HEK293T (cell line): ENCODE measurements at regions not wholly inside any gene's neighbourhood (a gene's known extent, or its start where the extent isn't known, plus 50 kb on each side); places are given as distances from the start of the nearest gene placed in this dataset.

Experiments used
- ARNT ChIP-seq: fragments of 450-650 bp; IDR thresholded peaks from 2 replicates; pipeline ENCODE4 v1.6.1; 2017; ENCODE audit warnings: mild to moderate bottlenecking
- BHLHE40 ChIP-seq: fragments of 450-650 bp; IDR thresholded peaks from 2 replicates; pipeline ENCODE4 v1.6.1; 2016; ENCODE audit warnings: mild to moderate bottlenecking, moderate library complexity, borderline replicate concordance
- ELF4 ChIP-seq: fragments of 450-650 bp; IDR thresholded peaks from 2 replicates; pipeline ENCODE4 v1.6.1; 2017; ENCODE audit warnings: antibody characterized with exemption
- FOXK2 ChIP-seq: fragments of 450-650 bp; IDR thresholded peaks from 2 replicates; pipeline ENCODE4 v1.6.1; 2016; ENCODE audit warnings: mild to moderate bottlenecking
- HDGF ChIP-seq: fragments of 450-650 bp; IDR thresholded peaks from 2 replicates; pipeline ENCODE4 v1.6.1; 2017; ENCODE audit warnings: antibody characterized with exemption, borderline replicate concordance
- NFRKB ChIP-seq: fragments of 450-650 bp; IDR thresholded peaks from 2 replicates; pipeline ENCODE4 v1.6.1; 2016; ENCODE audit warnings: mild to moderate bottlenecking, moderate library complexity
- PKNOX1 ChIP-seq: fragments of 450-650 bp; IDR thresholded peaks from 2 replicates; pipeline ENCODE4 v1.6.1; 2016
- SP1 ChIP-seq: fragments of 450-650 bp; IDR thresholded peaks from 2 replicates; pipeline ENCODE4 v1.6.1; 2017
- SUZ12 ChIP-seq: fragments of 450-650 bp; IDR thresholded peaks from 2 replicates; pipeline ENCODE4 v1.6.1; 2016; ENCODE audit warnings: mild to moderate bottlenecking
- TARDBP ChIP-seq: fragments of 450-650 bp; IDR thresholded peaks from 2 replicates; pipeline ENCODE4 v1.6.1; 2016
- ZNF384 ChIP-seq: fragments of 450-650 bp; IDR thresholded peaks from 2 replicates; pipeline ENCODE4 v1.6.1; 2016

DNA sequence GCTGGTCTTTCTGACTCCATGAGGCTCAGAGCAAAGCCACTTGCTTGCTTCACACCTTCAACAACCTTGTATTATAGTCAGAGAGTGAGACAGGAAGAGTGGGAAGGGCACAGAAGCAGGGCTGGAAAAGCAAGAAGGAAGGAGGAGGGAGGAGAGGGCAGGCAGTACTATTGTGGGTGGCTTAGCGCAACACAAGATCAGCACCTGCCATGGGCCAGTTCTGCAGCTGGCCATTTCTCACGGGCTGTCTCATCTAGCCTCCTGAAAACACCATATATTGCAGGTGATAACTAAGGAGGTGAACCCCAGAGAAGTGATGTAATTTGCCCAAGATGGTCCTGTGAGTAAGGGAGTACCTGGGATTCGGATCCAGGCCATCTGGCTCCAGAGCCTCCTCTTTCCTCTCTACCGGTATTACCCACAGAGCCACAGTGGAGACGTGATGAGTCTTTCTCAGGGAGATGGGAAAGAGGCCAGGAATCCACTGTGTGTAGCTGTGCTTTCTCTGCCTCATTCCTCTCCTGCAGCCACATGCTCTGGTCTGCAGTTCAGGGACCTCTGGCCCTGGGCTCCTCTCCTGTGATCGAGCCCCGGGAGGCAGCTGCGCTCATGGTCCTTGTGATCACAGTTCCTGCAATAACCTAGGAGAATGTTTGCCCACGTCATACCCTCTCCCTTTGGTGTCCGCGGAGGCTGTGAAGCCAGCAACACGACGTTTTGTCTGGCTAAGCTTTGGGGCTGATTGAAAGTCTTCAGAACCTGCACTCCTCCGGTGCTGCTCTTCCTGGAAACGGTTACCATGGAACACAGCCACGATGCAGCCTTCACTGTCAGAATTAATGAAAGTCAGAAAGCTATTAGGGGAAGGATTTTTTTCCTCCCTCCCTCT, 178.1 kb upstream of the CCL2 start:
- no peak for TF ChIP-seq SP1
- no peak for TF ChIP-seq PKNOX1
- TF ChIP-seq SUZ12: no peak
- TF ChIP-seq ARNT: no peak
- TF ChIP-seq HDGF: no peak
- no peak for TF ChIP-seq ZNF384
- no peak for TF ChIP-seq TARDBP
- no peak for TF ChIP-seq BHLHE40
- TF ChIP-seq ELF4: no peak
- no peak for TF ChIP-seq FOXK2
- TF ChIP-seq NFRKB: no peak
